Epithelial cell of esophagus (primary cell): ENCODE measurements at regions not wholly inside any gene's neighbourhood (a gene's known extent, or its start where the extent isn't known, plus 50 kb on each side); places are given as distances from the start of the nearest gene placed in this dataset.
"Not testable (repeated sequence)": the region's sequence is repeated elsewhere in the genome, so short reads cannot be mapped to it uniquely, and the experiment has no call there.

ENCODE experiments used
- DNase-seq: peaks from one replicate; pipeline ENCODE4 v3.0.0; 2010; ENCODE audit warnings: low read depth
- H3K4me3 ChIP-seq: 2 replicates; pipeline ENCODE4 v1.5.1; 2011; ENCODE audit warnings: mild to moderate bottlenecking, low read length, control low read depth
- TF ChIP-seq, protein P1 (sequence below): IDR thresholded peaks from 2 replicates; pipeline ENCODE4 v1.5.1; 2011; ENCODE audit warnings: low read depth, mild to moderate bottlenecking, low read length, control low read depth, inconsistent platforms; ENCODE audit not compliant: insufficient read depth; ENCODE audit errors: missing control alignments

DNA sequence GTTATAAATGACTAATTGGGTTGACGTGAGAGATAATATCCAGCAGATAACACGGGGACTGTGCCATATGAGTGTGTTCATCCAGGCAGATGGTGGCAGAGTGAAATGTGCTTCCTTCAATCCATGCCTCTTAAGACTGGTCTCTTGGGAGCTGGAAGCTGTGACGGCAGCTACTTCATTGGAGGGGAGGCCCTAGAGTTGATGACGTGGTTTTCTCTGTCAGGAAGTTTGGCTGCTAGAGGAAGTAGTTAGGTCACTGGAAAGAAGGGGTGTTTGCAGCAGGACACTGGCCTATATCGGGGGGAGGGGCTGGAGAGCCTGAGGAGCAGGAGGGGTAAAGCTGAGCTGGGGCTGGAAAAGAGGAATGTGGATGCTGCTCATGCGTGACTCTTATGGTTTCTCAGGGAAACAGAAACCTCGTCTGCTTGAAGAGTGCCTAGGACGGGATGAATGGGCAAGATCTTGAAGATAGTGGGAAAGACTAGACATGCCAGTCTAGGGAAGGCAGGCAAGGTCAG lies 3051.6 kb downstream of the RPIA start:
- not testable (repeated sequence) for H3K4me3 ChIP-seq, DNase-seq

DNA sequence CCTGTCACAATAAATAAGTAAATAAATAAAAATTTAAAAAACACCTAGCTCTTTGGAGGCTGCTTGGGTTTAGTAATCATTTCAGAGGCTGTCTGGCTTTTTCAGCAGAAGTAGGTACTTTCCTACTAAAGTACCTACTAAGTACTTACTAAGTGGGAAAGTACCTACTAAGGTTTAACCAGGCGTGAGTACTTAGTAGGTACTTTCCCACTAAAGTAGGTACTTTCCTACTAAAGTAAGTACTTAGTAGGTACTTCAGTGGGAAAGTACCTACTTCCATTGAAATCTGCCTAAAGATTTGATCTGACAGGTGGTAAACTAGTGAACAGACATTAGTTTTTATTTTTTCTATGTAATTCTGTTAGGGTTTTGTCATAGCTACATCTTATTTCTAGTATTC lies 3052.4 kb downstream of the RPIA start:
- DNase-seq, H3K4me3 ChIP-seq: not testable (repeated sequence)

DNA sequence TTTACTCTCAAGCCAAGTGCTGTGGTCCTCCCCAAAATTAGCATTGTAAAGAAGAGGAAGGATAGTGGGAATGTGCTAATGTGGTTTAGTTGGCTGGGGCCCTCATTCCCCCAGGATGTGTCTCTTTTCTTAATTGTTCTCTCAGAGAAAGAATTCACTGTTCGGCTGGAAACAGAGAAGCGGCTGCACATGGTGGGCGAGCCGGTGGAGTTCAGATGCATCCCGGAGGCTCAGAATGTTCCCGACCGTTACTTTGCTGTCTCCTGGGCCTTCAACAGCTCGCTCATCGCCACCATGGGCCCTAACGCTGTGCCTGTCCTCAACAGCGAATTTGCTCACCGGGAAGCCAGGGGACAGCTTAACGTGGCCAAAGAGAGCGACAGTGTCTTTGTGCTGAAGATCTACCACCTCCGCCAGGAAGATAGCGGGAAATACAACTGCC lies 3053.2 kb downstream of the RPIA start:
- not testable (repeated sequence) for H3K4me3 ChIP-seq, DNase-seq

DNA sequence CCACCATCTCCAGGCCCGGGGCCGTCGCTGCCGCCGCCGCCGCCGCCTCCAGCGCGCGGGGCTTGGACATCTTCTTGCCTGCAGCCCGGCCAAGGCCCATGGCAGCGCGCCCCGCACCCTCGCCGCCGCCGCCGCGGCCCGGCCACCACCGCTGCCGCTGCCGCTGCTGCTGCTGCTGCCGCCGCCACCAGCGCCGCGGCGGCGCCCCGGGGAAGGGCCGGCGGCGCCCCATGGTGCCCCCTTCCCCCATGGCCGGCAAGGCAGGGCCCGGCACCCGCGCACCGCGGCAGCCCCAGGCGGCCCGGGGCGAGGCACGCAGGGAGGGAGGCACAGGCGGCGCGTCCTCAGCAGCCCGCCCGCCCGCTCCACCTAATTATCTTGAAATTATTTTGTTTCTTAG lies 3057.4 kb downstream of the RPIA start:
- no peak for DNase-seq
- TF ChIP-seq, protein P1, sequence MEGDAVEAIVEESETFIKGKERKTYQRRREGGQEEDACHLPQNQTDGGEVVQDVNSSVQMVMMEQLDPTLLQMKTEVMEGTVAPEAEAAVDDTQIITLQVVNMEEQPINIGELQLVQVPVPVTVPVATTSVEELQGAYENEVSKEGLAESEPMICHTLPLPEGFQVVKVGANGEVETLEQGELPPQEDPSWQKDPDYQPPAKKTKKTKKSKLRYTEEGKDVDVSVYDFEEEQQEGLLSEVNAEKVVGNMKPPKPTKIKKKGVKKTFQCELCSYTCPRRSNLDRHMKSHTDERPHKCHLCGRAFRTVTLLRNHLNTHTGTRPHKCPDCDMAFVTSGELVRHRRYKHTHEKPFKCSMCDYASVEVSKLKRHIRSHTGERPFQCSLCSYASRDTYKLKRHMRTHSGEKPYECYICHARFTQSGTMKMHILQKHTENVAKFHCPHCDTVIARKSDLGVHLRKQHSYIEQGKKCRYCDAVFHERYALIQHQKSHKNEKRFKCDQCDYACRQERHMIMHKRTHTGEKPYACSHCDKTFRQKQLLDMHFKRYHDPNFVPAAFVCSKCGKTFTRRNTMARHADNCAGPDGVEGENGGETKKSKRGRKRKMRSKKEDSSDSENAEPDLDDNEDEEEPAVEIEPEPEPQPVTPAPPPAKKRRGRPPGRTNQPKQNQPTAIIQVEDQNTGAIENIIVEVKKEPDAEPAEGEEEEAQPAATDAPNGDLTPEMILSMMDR = no peak
- H3K4me3 ChIP-seq = no peak overlapping the region

DNA sequence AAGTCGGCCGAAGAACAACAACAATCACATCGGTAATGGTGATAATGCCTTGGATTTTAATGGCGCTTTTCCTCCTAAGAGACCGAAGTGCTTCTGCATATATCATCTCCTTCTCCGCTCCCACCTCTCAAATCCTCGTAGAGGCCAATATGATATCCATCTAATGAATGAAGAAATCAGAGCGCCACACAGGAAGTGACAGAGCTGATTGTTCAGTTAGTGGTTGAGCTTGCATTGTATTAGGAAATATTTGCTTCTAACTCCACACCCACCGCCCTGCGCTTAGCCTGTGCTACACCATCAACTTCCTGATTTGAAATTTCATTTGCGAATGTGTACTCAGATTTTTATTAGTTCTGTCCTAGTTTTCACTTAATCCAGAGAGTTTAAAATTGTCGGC lies 3058.2 kb downstream of the RPIA start:
- H3K4me3 ChIP-seq, DNase-seq: not testable (repeated sequence)

DNA sequence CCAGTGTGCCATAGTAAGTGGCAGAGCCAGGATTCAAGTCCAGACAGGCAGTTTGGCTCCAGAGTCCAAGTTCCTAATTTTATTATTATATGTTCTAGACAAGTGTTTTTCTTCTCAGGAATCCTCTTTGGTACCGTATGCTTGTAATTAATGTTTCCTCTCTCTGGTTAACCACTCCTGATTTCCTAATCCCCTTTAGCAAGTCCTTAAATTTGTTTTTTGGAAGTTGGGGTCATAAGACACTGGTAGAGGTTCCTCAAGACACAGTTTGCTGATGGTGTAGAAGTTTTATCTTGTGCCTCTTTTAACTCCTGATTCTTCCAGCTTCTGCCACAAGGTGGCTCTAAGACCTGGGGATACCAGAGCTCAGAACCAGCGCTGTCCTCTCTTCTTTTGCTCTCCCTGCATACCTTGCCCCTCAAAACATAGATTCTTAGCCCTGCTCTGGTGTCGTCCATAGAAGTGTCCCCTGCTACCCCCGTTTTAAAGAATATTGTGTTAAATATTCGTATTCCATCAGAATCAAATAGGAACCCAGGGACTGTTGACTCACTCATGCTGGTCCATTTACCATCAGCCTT lies 3068.0 kb downstream of the RPIA start:
- not testable (repeated sequence) for H3K4me3 ChIP-seq, DNase-seq
- TF ChIP-seq, protein P1 = peak; percentile 11

DNA sequence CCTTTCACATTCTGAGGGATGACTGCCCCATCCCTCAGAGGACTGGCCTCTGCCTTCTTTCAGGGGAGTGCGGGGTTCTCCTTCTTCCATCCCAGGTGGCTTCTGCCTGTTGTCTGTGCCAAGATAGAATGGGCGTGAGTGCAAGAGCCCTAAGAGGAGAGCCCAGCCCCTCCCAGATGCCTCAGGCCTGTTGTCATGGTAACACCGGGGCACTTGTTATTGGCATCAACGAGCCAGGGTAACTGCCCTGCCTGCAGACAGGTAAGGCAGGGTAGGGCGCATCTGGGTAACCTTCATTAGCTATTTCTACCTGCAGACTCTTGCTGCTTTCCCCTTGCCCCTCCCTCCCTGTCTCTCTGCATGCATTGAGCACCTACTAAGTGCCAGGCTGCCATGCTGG lies 3069.2 kb downstream of the RPIA start:
- not testable (repeated sequence) for DNase-seq, H3K4me3 ChIP-seq

DNA sequence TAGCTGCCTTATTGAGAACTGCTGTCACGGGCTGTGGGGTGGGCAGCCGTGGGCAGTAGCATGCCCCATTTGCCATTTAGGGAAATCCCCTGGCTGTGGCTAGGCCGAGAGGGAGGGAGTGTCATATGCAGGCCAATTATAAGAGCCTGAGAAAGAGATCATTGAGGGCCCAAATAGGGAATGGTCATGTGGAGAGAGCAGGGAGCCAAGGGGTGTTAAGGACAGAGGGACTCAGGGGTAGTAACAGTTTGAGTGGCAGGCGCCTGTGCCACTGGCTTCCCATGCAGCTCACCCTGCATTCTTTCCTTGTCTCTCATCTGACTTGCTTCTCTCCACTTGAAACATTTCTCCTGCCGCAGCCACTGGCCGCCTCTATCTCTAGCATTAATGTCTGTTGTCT lies 3070.8 kb downstream of the RPIA start:
- not testable (repeated sequence) for DNase-seq, H3K4me3 ChIP-seq

DNA sequence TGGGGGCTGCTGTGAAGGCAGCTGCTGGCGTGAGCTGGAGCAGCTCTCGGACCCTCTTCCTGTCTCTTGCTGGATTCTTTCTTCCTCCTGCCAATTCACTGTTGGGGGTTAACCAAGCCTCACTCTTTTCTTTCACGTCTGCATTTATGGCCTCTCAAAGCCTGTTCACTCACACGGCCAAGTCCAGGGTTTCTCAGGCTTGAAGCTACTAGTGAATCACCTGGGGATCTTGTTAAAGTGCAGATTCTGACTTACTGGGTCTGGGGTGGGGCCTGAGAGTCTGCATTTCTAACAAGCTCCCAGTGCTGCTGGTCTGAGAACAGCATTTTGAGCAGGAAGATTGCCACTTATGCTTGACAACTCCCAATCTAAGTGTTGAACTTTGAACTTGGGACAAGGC lies 3072.2 kb downstream of the RPIA start:
- not testable (repeated sequence) for DNase-seq, H3K4me3 ChIP-seq

DNA sequence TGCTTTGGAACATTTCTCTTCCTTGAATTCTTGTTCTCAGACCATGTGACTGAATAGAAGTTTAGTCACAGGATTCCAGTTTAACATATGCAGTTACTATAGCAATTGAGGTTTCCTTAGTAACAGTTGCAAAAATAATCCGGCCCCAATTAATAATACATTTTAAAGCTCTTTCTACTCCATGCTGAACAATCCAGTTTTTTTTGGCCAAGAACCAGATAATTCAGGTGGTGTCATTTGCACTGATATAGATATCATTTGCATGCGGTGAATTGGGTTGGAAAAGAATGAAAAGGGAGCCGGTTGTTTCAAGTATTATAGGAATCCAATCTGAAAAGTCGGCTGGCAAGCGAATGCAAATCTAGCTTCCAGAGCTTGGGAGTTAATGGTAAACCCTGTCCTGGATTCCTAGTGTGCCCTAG lies 3073.1 kb downstream of the RPIA start:
- DNase-seq, H3K4me3 ChIP-seq: not testable (repeated sequence)

DNA sequence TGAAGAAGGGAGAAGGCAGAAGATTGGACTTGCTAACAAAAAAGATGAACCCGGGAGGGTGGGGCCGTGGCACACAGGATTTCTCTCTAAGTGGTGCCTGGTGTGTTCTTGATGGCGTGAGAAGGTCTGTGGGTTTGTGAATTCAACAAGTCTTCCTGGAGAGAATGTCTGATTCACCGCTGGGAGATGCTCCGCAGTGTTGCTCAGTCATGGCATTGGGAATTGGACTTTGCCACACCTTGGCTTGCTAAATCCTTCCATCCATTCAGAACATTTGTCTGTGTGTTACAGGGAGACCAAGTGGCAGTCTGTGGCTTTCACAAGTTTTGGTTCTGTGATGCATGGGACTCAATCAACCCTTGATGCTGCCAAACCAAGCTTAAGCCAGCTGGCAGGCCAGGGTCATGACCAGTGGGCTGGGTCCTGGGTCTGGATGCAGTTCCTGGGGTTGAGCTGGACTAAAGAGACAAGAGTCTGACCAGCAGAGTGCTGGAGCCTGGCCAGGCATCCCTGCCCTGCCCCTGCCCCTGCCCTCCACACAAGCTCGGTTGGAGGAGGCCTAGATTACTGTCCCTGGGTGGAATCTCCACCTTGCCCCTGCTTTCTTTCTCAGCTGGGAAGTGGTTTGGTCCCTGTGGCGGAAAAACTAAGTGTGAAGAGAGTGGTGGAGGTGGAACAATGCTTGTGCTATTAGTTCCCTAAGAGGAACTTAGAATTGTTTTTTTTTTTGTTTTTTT lies 3073.7 kb downstream of the RPIA start:
- not testable (repeated sequence) for H3K4me3 ChIP-seq, DNase-seq

DNA sequence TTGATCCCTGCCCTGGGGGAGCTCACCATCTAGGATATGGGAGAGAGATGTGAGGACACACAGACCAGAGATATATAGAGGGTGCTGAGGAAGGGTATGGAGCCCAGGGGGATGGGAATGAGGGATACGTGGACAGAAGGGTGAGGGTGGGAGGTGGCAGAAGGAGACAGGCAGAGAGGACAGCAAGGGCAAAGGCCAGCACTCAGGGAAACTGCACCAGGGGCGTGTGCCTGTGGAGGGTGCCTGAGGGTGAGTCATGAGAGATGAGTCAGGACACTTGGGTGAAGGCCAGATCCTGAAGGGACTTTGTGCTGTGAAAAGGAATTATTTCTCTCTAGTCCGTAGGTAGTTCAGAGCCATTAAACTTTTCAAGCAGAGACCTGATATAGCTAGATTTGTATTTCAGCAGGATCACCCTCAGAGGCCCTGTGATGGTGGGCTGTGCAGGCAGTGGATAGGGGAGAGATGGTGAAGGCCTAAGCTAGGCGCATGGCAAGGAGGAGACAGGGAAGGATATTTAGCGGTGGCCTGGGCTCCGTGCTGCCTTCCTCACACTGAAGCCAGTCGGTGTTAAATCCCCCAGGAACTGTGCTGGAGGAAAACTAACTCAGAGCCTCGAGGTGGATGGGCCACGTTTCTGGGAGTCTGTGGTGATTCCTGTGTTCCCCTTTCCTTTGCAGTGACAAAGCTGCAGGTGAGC lies 3075.0 kb downstream of the RPIA start:
- peak; percentile 75 for DNase-seq
- not testable (repeated sequence) for H3K4me3 ChIP-seq

DNA sequence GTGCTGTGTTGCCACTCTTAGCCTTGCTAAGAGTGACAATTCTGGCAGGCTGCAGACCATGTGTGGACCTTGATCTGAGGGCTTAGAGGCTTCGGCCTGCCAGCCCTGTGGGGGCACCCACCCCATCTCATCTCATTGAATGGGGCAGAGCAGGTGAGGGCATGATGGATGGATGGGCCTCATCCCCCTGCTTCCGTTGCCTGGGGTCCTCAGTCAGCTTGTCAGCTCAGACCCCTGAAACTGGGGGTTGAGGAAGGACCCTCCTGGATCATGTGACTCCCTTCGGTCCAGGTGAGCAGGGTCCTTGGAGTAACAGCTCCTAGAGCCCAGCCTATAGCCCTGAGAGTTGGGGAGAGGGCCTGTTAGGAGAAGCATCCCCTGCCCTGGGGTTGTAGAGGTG lies 3076.8 kb downstream of the RPIA start:
- not testable (repeated sequence) for DNase-seq, H3K4me3 ChIP-seq

DNA sequence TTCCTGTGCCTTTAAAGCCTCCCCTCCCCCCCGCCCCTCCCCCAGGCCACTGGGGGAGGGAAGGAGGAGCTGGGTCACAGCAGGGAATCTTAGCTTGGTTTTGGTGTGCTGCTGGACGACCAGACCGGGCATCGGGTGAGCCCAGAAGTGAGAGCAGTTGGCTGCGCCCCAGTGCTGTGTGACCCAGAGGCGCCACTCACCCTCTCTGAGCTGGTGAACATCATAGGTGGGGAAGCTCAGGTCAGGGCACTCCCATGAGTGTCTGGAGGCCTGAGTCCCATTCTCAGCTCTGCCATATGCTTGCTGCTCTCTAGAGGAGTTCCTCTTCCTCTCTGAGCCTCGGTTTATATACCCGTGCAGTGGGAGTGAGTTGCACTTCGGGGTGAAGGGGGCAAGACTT lies 3077.5 kb downstream of the RPIA start:
- DNase-seq, H3K4me3 ChIP-seq: not testable (repeated sequence)

DNA sequence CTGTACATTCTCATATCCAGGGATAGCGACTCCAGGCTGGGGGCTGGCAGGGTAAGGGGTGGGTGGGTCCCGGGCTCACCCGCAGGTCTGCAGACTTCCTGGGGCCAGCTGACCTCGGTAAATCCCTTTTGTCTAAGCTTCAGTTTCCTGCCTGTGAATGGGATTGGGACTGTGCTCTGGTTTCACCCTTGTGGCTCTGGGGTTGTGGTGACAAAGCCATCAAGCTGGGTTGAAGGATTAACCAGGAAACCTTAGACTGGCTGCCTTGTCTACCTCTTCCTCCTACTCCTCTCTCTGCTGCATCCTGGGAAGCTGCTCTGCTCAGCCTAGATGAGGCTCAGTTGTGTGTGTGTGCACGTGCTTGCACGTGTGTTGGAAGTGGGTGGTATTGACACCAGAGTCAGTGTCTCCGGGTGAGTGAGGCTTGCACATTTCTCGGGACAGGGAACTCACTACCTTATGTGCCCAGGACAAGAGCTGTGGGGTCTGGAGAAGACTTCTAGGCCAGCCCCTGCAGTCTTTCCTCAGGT lies 3078.6 kb downstream of the RPIA start:
- not testable (repeated sequence) for DNase-seq, H3K4me3 ChIP-seq

DNA sequence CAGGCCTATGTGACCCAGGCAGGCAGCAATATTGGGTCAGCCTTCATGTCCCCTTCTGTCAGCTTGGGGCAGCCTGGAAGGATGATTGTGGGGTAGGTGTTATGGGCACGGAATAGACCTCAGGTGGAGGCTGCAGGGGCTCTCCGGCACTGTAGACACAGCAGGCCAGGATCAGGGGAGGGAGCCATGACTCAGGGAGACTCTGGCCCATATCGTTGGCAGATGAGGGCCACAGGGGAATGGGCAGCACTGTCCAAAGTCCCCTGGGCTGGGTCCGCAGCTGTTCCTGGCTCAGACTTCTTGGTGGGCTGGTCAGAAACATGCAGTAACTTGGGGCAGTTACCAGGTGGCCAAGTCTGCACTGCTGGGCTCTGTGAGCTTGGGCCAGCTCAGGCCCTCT lies 3080.1 kb downstream of the RPIA start:
- not testable (repeated sequence) for DNase-seq, H3K4me3 ChIP-seq
